ENCODE measurements at regions not wholly inside any gene's neighbourhood (a gene's known extent, or its start where the extent isn't known, plus 50 kb on each side); places are given as distances from the start of the nearest gene placed in this dataset.

- TF ChIP-seq CTCF (IDR thresholded peaks at IDR 0.05; ENCODE audit: low read length) (no peak), EZH2 (optimal IDR thresholded peaks at IDR 0.05; ENCODE audit: low read depth, low read length) (no peak)
These were observed 630.3 kb upstream of the ARID1B start for GRCh38 chr6:156146891-156147290.
